Liver (tissue), 8 donors: ENCODE measurements at regions not wholly inside any gene's neighbourhood (a gene's known extent, or its start where the extent isn't known, plus 50 kb on each side); places are given as distances from the start of the nearest gene placed in this dataset.

Experiments used
- DNase-seq: peaks from one replicate; pipeline ENCODE4 v3.0.0-alpha.2; 2017; ENCODE audit warnings: low spot score
- H3K27ac ChIP-seq, 2 donors: one replicate each; pipeline ENCODE4 v1.7.0; 2013; ENCODE audit warnings: inconsistent platforms in 2 of 2, low read length in 2 of 2, control low read depth in 1 of 2, low read depth in 1 of 2, mild to moderate bottlenecking in 1 of 2
- H3K27me3 ChIP-seq, 4 donors: one replicate each; pipeline versions ENCODE4 v1.6.1 to v1.7.0; 2013; ENCODE audit warnings: low read length in 3 of 4, inconsistent platforms in 1 of 4, mild to moderate bottlenecking in 1 of 4, moderate library complexity in 1 of 4; ENCODE audit not compliant: control insufficient read depth in 4 of 4, insufficient read depth in 4 of 4
- H3K36me3 ChIP-seq, 4 donors: one replicate each; pipeline versions ENCODE4 v1.6.1 to v1.7.0; 2013; ENCODE audit warnings: low read length in 3 of 4, mild to moderate bottlenecking in 3 of 4, low read depth in 1 of 4, moderate library complexity in 1 of 4; ENCODE audit not compliant: control insufficient read depth in 4 of 4, insufficient read depth in 3 of 4
- H3K4me1 ChIP-seq, 4 donors: one replicate each; pipeline versions ENCODE4 v1.6.1 to v1.7.0; 2013; ENCODE audit warnings: low read length in 3 of 4, mild to moderate bottlenecking in 3 of 4, moderate library complexity in 1 of 4; ENCODE audit not compliant: control insufficient read depth in 4 of 4, insufficient read depth in 4 of 4
- H3K4me3 ChIP-seq, 3 donors: one replicate each; pipeline versions ENCODE4 v1.6.1 to v1.7.0; 2013; ENCODE audit warnings: low read length in 3 of 3, control low read depth in 1 of 3, low read depth in 1 of 3, mild to moderate bottlenecking in 1 of 3
- H3K9ac ChIP-seq, 2 donors: one replicate each; pipeline ENCODE4 v1.7.0; 2013; ENCODE audit warnings: low read length in 2 of 2, mild to moderate bottlenecking in 2 of 2, moderate library complexity in 2 of 2, control low read depth in 1 of 2, low read depth in 1 of 2
- H3K9me3 ChIP-seq, 4 donors: one replicate each; pipeline versions ENCODE4 v1.6.1 to v1.7.0; 2013; ENCODE audit warnings: low read length in 3 of 4; ENCODE audit not compliant: control insufficient read depth in 4 of 4
- ATF3 ChIP-seq: IDR thresholded peaks from 2 replicates; pipeline ENCODE4 v1.6.1; 2016; ENCODE audit warnings: antibody characterized with exemption
- EGR1 ChIP-seq, 2 donors: IDR thresholded peaks; 2 replicates each; pipeline ENCODE4 v1.6.1; 2016 to 2018; ENCODE audit warnings: antibody characterized with exemption in 2 of 2, low read depth in 2 of 2
- FOXA1 ChIP-seq: IDR thresholded peaks from 2 replicates; pipeline ENCODE4 v1.6.1; 2016; ENCODE audit warnings: antibody characterized with exemption
- FOXA2 ChIP-seq: IDR thresholded peaks from 2 replicates; pipeline ENCODE4 v1.6.1; 2016; ENCODE audit warnings: antibody characterized with exemption
- GABPA ChIP-seq, 2 donors: IDR thresholded peaks in 1 of 2; conservative IDR thresholded peaks in 1 of 2; 2 replicates each; pipeline ENCODE4 v1.6.1; 2016; ENCODE audit warnings: antibody characterized with exemption in 2 of 2, mild to moderate bottlenecking in 1 of 2, moderate library complexity in 1 of 2
- HNF4A ChIP-seq, 2 donors: conservative IDR thresholded peaks; 2 replicates each; pipeline ENCODE4 v1.6.1; 2016; ENCODE audit warnings: antibody characterized with exemption in 2 of 2, mild to moderate bottlenecking in 2 of 2
- HNF4G ChIP-seq: IDR thresholded peaks from 2 replicates; pipeline ENCODE4 v1.6.1; 2016; ENCODE audit warnings: antibody characterized with exemption
- JUND ChIP-seq, 2 donors: IDR thresholded peaks; 2 replicates each; pipeline ENCODE4 v1.6.1; 2016; ENCODE audit warnings: antibody characterized with exemption in 2 of 2
- MAX ChIP-seq: IDR thresholded peaks from 2 replicates; pipeline ENCODE4 v1.6.1; 2016; ENCODE audit warnings: antibody characterized with exemption
- NR2F2 ChIP-seq: IDR thresholded peaks from 2 replicates; pipeline ENCODE4 v1.6.1; 2016; ENCODE audit warnings: antibody characterized with exemption
- RAD21 ChIP-seq, 2 donors: IDR thresholded peaks; 2 replicates each; pipeline ENCODE4 v1.6.1; 2016; ENCODE audit warnings: antibody characterized with exemption in 2 of 2, mild to moderate bottlenecking in 2 of 2
- RXRA ChIP-seq, 2 donors: IDR thresholded peaks; 2 replicates each; pipeline ENCODE4 v1.6.1; 2017 to 2018; ENCODE audit warnings: antibody characterized with exemption in 2 of 2, mild to moderate bottlenecking in 1 of 2
- SP1 ChIP-seq: IDR thresholded peaks from 2 replicates; pipeline ENCODE4 v1.6.1; 2018; ENCODE audit warnings: antibody characterized with exemption, mild to moderate bottlenecking
- TAF1 ChIP-seq: conservative IDR thresholded peaks from 2 replicates; pipeline ENCODE4 v1.6.1; 2016; ENCODE audit warnings: antibody characterized with exemption, mild to moderate bottlenecking
- YY1 ChIP-seq: IDR thresholded peaks from 2 replicates; pipeline ENCODE4 v1.6.1; 2016; ENCODE audit warnings: antibody characterized with exemption, mild to moderate bottlenecking
- ZBTB33 ChIP-seq: IDR thresholded peaks from 2 replicates; pipeline ENCODE4 v1.6.1; 2016; ENCODE audit warnings: antibody characterized with exemption
- WGBS: extraction: QIAGEN DNeasy Blood & Tissue Kit; methylation state at CpG from one replicate; pipeline ENCODE4 v1.1.7; 2013; 5-methylcytosine and 5-hydroxymethylcytosine counted together
- TF ChIP-seq, protein P1 (sequence below): fragments of 150-350 bp; IDR thresholded peaks from 2 replicates; pipeline ENCODE4 v1.5.1; 2017; ENCODE audit warnings: improper control_type of control experiment, low read depth, low read length; ENCODE audit not compliant: missing input control
- TF ChIP-seq, protein P2 (sequence below): IDR thresholded peaks from 2 replicates; pipeline ENCODE4 v1.6.1; 2016; ENCODE audit warnings: antibody characterized with exemption, mild to moderate bottlenecking
- donor health status: healthy.
- donor health status: healthy.
- donor health status: healthy.
- donor health status: healthy.
- donor health status: healthy.

GRCh38 chr4:30956916-30957315 is 236.7 kb downstream of the PCDH7 start:
- TF ChIP-seq, protein P1, sequence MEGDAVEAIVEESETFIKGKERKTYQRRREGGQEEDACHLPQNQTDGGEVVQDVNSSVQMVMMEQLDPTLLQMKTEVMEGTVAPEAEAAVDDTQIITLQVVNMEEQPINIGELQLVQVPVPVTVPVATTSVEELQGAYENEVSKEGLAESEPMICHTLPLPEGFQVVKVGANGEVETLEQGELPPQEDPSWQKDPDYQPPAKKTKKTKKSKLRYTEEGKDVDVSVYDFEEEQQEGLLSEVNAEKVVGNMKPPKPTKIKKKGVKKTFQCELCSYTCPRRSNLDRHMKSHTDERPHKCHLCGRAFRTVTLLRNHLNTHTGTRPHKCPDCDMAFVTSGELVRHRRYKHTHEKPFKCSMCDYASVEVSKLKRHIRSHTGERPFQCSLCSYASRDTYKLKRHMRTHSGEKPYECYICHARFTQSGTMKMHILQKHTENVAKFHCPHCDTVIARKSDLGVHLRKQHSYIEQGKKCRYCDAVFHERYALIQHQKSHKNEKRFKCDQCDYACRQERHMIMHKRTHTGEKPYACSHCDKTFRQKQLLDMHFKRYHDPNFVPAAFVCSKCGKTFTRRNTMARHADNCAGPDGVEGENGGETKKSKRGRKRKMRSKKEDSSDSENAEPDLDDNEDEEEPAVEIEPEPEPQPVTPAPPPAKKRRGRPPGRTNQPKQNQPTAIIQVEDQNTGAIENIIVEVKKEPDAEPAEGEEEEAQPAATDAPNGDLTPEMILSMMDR: no peak
- no peak for TF ChIP-seq HNF4A (conservative IDR thresholded peaks at IDR 0.05)
- no peak for TF ChIP-seq FOXA2
- TF ChIP-seq EGR1 (IDR thresholded peaks at IDR 0.05; ENCODE audit: low read depth in 2 of 2): no peak
- TF ChIP-seq JUND (IDR thresholded peaks at IDR 0.05): no peak
- no peak for TF ChIP-seq HNF4G
- no peak for TF ChIP-seq GABPA (IDR thresholded peaks at IDR 0.05 in 1 of 2, conservative IDR thresholded peaks at IDR 0.05 in 1 of 2)
- no peak for TF ChIP-seq SP1
- TF ChIP-seq, protein P2, sequence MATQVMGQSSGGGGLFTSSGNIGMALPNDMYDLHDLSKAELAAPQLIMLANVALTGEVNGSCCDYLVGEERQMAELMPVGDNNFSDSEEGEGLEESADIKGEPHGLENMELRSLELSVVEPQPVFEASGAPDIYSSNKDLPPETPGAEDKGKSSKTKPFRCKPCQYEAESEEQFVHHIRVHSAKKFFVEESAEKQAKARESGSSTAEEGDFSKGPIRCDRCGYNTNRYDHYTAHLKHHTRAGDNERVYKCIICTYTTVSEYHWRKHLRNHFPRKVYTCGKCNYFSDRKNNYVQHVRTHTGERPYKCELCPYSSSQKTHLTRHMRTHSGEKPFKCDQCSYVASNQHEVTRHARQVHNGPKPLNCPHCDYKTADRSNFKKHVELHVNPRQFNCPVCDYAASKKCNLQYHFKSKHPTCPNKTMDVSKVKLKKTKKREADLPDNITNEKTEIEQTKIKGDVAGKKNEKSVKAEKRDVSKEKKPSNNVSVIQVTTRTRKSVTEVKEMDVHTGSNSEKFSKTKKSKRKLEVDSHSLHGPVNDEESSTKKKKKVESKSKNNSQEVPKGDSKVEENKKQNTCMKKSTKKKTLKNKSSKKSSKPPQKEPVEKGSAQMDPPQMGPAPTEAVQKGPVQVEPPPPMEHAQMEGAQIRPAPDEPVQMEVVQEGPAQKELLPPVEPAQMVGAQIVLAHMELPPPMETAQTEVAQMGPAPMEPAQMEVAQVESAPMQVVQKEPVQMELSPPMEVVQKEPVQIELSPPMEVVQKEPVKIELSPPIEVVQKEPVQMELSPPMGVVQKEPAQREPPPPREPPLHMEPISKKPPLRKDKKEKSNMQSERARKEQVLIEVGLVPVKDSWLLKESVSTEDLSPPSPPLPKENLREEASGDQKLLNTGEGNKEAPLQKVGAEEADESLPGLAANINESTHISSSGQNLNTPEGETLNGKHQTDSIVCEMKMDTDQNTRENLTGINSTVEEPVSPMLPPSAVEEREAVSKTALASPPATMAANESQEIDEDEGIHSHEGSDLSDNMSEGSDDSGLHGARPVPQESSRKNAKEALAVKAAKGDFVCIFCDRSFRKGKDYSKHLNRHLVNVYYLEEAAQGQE: no peak
- no peak for TF ChIP-seq ZBTB33
- TF ChIP-seq RAD21 (IDR thresholded peaks at IDR 0.05): no peak
- no peak for TF ChIP-seq FOXA1
- no peak for TF ChIP-seq RXRA (IDR thresholded peaks at IDR 0.05)
- no peak for DNase-seq
- WGBS: 67% methylated on average over 6 of the region's 6 CpGs
- H3K9me3 ChIP-seq: no peaks in the 10 kb centered on the region
- H3K4me3 ChIP-seq: no peak overlapping the region
- H3K9ac ChIP-seq: no peak overlapping the region
- peaks cover 0 to 2% (median 0%) of the 10 kb centered on the region in 4 donors for H3K27me3 ChIP-seq
- H3K36me3 ChIP-seq: no peaks in the 10 kb centered on the region
- H3K4me1 ChIP-seq: no peaks in the 10 kb centered on the region
- H3K27ac ChIP-seq: no peak overlapping the region

DNA sequence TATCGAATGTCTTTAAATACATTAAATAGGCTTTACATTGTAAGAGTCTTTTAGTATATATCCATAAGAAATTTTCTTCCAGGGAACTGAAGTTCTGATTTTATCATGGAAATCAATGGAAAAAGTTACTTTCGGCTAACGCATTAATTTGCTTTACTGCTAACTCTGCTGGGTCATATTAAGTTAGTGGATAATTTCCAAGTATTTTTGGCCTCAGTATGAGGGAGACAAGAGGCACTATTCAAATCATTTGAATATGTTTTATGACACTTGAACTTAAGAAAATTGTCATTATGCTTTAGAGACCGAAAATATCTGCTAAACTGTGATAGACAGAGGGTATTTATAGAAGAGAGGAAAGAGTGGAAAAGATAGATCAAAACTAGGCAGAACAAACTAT is 237.5 kb downstream of the PCDH7 start:
- DNase-seq: no peak
- TF ChIP-seq ATF3 (no peak), MAX (no peak), RXRA (IDR thresholded peaks at IDR 0.05) (no peak), YY1 (no peak), NR2F2 (no peak), HNF4G (no peak), RAD21 (IDR thresholded peaks at IDR 0.05) (no peak), FOXA2 (no peak), JUND (IDR thresholded peaks at IDR 0.05) (no peak), EGR1 (IDR thresholded peaks at IDR 0.05; ENCODE audit: low read depth in 2 of 2) (no peak), HNF4A (conservative IDR thresholded peaks at IDR 0.05) (no peak), FOXA1 (no peak), GABPA (IDR thresholded peaks at IDR 0.05 in 1 of 2, conservative IDR thresholded peaks at IDR 0.05 in 1 of 2) (no peak), ZBTB33 (no peak), SP1 (no peak), TAF1 (no peak)
- TF ChIP-seq, protein P1: no peak

More for the DNA sequence above, 237.5 kb downstream of the PCDH7 start:
- no peaks in the 10 kb centered on the region for H3K9me3 ChIP-seq
- no peak overlapping the region for H3K4me3 ChIP-seq
- H3K27me3 ChIP-seq: peaks cover 0 to 2% (median 0%) of the 10 kb centered on the region in 4 donors
- H3K9ac ChIP-seq: no peak overlapping the region
- H3K36me3 ChIP-seq: no peaks in the 10 kb centered on the region
- H3K4me1 ChIP-seq: no peaks in the 10 kb centered on the region
- H3K27ac ChIP-seq: no peak overlapping the region
- 44% methylated on average over 4 of the region's 4 CpGs for WGBS
